ENCODE measurements at regions not wholly inside any gene's neighbourhood (a gene's known extent, or its start where the extent isn't known, plus 50 kb on each side); places are given as distances from the start of the nearest gene placed in this dataset.

- TF ChIP-seq PRDM6 (tag by site-specific recombination; IDR thresholded peaks at IDR 0.05) (no peak), ZNF785 (tag by site-specific recombination; IDR thresholded peaks at IDR 0.05) (no peak), ZNF670 (tag by site-specific recombination; IDR thresholded peaks at IDR 0.05; ENCODE audit: low read depth) (no peak), ZNF175 (tag by site-specific recombination; IDR thresholded peaks at IDR 0.05) (no peak), BCL11A (tag by site-specific recombination; IDR thresholded peaks at IDR 0.05; ENCODE audit: low read depth) (no peak), ZNF362 (tag by site-specific recombination; IDR thresholded peaks at IDR 0.05) (no peak), ZNF202 (tag by site-specific recombination; IDR thresholded peaks at IDR 0.05; ENCODE audit: borderline replicate concordance) (no peak), ZNF639 (tag by site-specific recombination; IDR thresholded peaks at IDR 0.05) (no peak), ZNF2 (tag by site-specific recombination; IDR thresholded peaks at IDR 0.05) (no peak)
Measured at GRCh38 chr2:193469251-193469650, 1274.5 kb upstream of the TMEFF2 start (continued).

- POLR2A ChIA-PET, result no interaction called here
- CTCF ChIA-PET, result no interaction called here
Measured at GRCh38 chr2:193467276-193467987, 1272.7 kb upstream of the TMEFF2 start.

GRCh38 chr2:193463011-193463410 lies 1268.3 kb upstream of the TMEFF2 start:
- no peak overlapping the region for H3K27ac ChIP-seq (ENCODE audit: extremely low read depth, low read depth, low read length)
- POLR2A ChIA-PET, result no interaction called here
- CTCF ChIA-PET, result no interaction called here
- no peak overlapping the region for H3K4me3 ChIP-seq (ENCODE audit: low read depth, low read length)
- H3K9me3 ChIP-seq (ENCODE audit: control insufficient read depth, insufficient read depth, low read depth, low read length), result no peaks in the 10 kb centered on the region
- no peaks in the 10 kb centered on the region for H3K36me3 ChIP-seq (ENCODE audit: control insufficient read depth in 2 of 2, insufficient read depth in 1 of 2, low read length in 2 of 2)
- H3K4me1 ChIP-seq (ENCODE audit: control insufficient read depth, insufficient read depth, low read length), result no peaks in the 10 kb centered on the region
- TF ChIP-seq ZNF184 (tag by site-specific recombination; IDR thresholded peaks at IDR 0.05) (no peak), KLF10 (tag by site-specific recombination; IDR thresholded peaks at IDR 0.05) (no peak), ZNF394 (tag by site-specific recombination; IDR thresholded peaks at IDR 0.05; ENCODE audit: borderline replicate concordance) (no peak), ZNF24 (tag by site-specific recombination; IDR thresholded peaks at IDR 0.05) (no peak), ZNF704 (tag by site-specific recombination; IDR thresholded peaks at IDR 0.05) (no peak), ZSCAN18 (tag by site-specific recombination; IDR thresholded peaks at IDR 0.05) (no peak), ZFP3 (tag by site-specific recombination; IDR thresholded peaks at IDR 0.05; ENCODE audit: low read depth) (no peak), ZNF768 (tag by site-specific recombination; IDR thresholded peaks at IDR 0.05) (no peak), ZNF174 (tag by site-specific recombination; IDR thresholded peaks at IDR 0.05) (no peak), PRDM10 (tag by site-specific recombination; IDR thresholded peaks at IDR 0.05) (no peak), ZBTB17 (tag by site-specific recombination; IDR thresholded peaks at IDR 0.05) (no peak), ZNF791 (tag by site-specific recombination; IDR thresholded peaks at IDR 0.05) (no peak), ZNF561 (tag by site-specific recombination; IDR thresholded peaks at IDR 0.05; ENCODE audit: borderline replicate concordance) (no peak), ZSCAN23 (tag by site-specific recombination; IDR thresholded peaks at IDR 0.05) (no peak)

More at GRCh38 chr2:193467276-193467987, 1272.7 kb upstream of the TMEFF2 start:
- H3K36me3 ChIP-seq (ENCODE audit: control insufficient read depth in 2 of 2, insufficient read depth in 1 of 2, low read length in 2 of 2), result no peaks in the 10 kb centered on the region
- H3K4me3 ChIP-seq (ENCODE audit: low read depth, low read length), result no peak overlapping the region
- H3K9me3 ChIP-seq (ENCODE audit: control insufficient read depth, insufficient read depth, low read depth, low read length), result no peaks in the 10 kb centered on the region
- H3K27ac ChIP-seq (ENCODE audit: extremely low read depth, low read depth, low read length), result no peak overlapping the region
- H3K4me1 ChIP-seq (ENCODE audit: control insufficient read depth, insufficient read depth, low read length), result no peaks in the 10 kb centered on the region
- no peak for TF ChIP-seq MYNN (tag by site-specific recombination; IDR thresholded peaks at IDR 0.05; ENCODE audit: borderline replicate concordance)
- no peak for TF ChIP-seq TCF7L2 (IDR thresholded peaks at IDR 0.05; ENCODE audit: borderline replicate concordance, low read depth, low read length)
